Neural cell (in vitro differentiated cells): ENCODE measurements at regions not wholly inside any gene's neighbourhood (a gene's known extent, or its start where the extent isn't known, plus 50 kb on each side); places are given as distances from the start of the nearest gene placed in this dataset.

Experiments
- H2AFZ ChIP-seq: fragments of 200-600, 300-800 bp; sonication (generic), shearing (Covaris generic); 2 replicates; pipeline ENCODE4 v1.6.0; 2014; ENCODE audit warnings: low read depth, mild to moderate bottlenecking, antibody characterized with exemption, low read length, moderate library complexity
- H3F3A ChIP-seq: fragments of 200-600 bp; shearing (Covaris generic); 2 replicates; pipeline ENCODE4 v1.6.1; 2016; ENCODE audit warnings: mild to moderate bottlenecking, moderate library complexity, mixed read lengths, antibody characterized with exemption, low read length; ENCODE audit not compliant: insufficient read depth, poor library complexity, severe bottlenecking
- H3K27ac ChIP-seq: fragments of 200-600, 300-800 bp; sonication (generic), shearing (Covaris generic); 2 replicates; pipeline ENCODE4 v1.5.1; 2014; ENCODE audit warnings: mild to moderate bottlenecking, low read length, moderate library complexity
- H3K27me3 ChIP-seq: fragments of 300-800, 200-600 bp; sonication (generic), shearing (Covaris generic); 2 replicates; pipeline ENCODE4 v1.6.0; 2014; ENCODE audit warnings: mild to moderate bottlenecking, low read depth, low read length, moderate library complexity; ENCODE audit not compliant: insufficient read depth
- H3K36me3 ChIP-seq: fragments of 300-800, 200-600 bp; sonication (generic), shearing (Covaris generic); 2 replicates; pipeline ENCODE4 v1.5.1; 2014; ENCODE audit warnings: mild to moderate bottlenecking, antibody characterized with exemption, low read length, moderate library complexity; ENCODE audit not compliant: insufficient read depth
- H3K4me2 ChIP-seq: fragments of 300-800, 200-600 bp; sonication (generic), shearing (Covaris generic); 2 replicates; pipeline ENCODE4 v1.6.0; 2014; ENCODE audit warnings: mild to moderate bottlenecking, low read length
- H3K4me3 ChIP-seq: fragments of 300-800, 200-600 bp; sonication (generic), shearing (Covaris generic); 2 replicates; pipeline ENCODE4 v1.5.1; 2014; ENCODE audit warnings: mild to moderate bottlenecking, low read length, moderate library complexity
- H3K79me2 ChIP-seq: fragments of 200-600 bp; shearing (Covaris generic); replicated peaks from 2 replicates; pipeline ENCODE4 v1.6.0; 2014; ENCODE audit warnings: mild to moderate bottlenecking, low read length, moderate library complexity; ENCODE audit not compliant: insufficient read depth
- H3K9ac ChIP-seq: fragments of 300-800, 200-600 bp; sonication (generic), shearing (Covaris generic); 2 replicates; pipeline ENCODE4 v1.6.1; 2016; ENCODE audit warnings: mild to moderate bottlenecking, low read length, mixed read lengths
- H3K9me2 ChIP-seq: fragments of 200-600 bp; shearing (Covaris generic); 2 replicates; pipeline ENCODE4 v1.6.1; 2016; ENCODE audit warnings: mild to moderate bottlenecking, low read length, mixed read lengths; ENCODE audit not compliant: insufficient read depth
- H3K9me3 ChIP-seq: fragments of 200-600, 300-800 bp; sonication (generic), shearing (Covaris generic); 2 replicates; pipeline ENCODE4 v1.6.1; 2016; ENCODE audit warnings: mild to moderate bottlenecking, mixed run types, low read length, moderate library complexity, mixed read lengths
- H4K20me1 ChIP-seq: fragments of 200-600 bp; shearing (Covaris generic); 2 replicates; pipeline ENCODE4 v1.6.1; 2016; ENCODE audit warnings: mild to moderate bottlenecking, mixed run types; ENCODE audit not compliant: insufficient read depth
- EP300 ChIP-seq: fragments of 450-650 bp; conservative IDR thresholded peaks from 2 replicates; pipeline ENCODE4 v1.6.1; 2014; ENCODE audit warnings: antibody characterized with exemption, mild to moderate bottlenecking, moderate library complexity; ENCODE audit not compliant: poor library complexity, severe bottlenecking
- EZH2 ChIP-seq: fragments of 200-600, 300-800 bp; shearing (Covaris generic), sonication (generic); IDR thresholded peaks from 2 replicates; pipeline ENCODE4 v1.6.1; 2014; ENCODE audit warnings: antibody characterized with exemption, low read length, borderline replicate concordance, mild to moderate bottlenecking; ENCODE audit not compliant: insufficient read depth, poor library complexity, severe bottlenecking
- MXI1 ChIP-seq: fragments of 450-650 bp; conservative IDR thresholded peaks from 2 replicates; pipeline ENCODE4 v1.6.1; 2014; ENCODE audit warnings: antibody characterized with exemption, mild to moderate bottlenecking; ENCODE audit not compliant: poor library complexity, severe bottlenecking
- POLR2AphosphoS5 ChIP-seq: IDR thresholded peaks from 2 replicates; pipeline ENCODE4 v1.6.1; 2012
- RAD21 ChIP-seq: fragments of 450-650 bp; conservative IDR thresholded peaks from 2 replicates; pipeline ENCODE4 v1.6.1; 2014; ENCODE audit warnings: antibody characterized with exemption, mild to moderate bottlenecking, moderate library complexity
- SMC3 ChIP-seq: fragments of 450-650 bp; conservative IDR thresholded peaks from 2 replicates; pipeline ENCODE4 v1.6.1; 2014; ENCODE audit warnings: antibody characterized with exemption, mild to moderate bottlenecking, moderate library complexity; ENCODE audit not compliant: poor library complexity
- TAF1 ChIP-seq: IDR thresholded peaks from 2 replicates; pipeline ENCODE4 v1.6.1; 2012; ENCODE audit warnings: low read depth
- TF ChIP-seq, protein P1 (sequence below): fragments of 450-650 bp; IDR thresholded peaks from 2 replicates; pipeline ENCODE4 v1.5.1; 2014; ENCODE audit warnings: antibody characterized with exemption, mild to moderate bottlenecking, moderate library complexity; ENCODE audit not compliant: poor library complexity, severe bottlenecking
- TF ChIP-seq, protein P2 (sequence below): IDR thresholded peaks from 2 replicates; pipeline ENCODE4 v1.6.1; 2012; ENCODE audit warnings: borderline replicate concordance

DNA sequence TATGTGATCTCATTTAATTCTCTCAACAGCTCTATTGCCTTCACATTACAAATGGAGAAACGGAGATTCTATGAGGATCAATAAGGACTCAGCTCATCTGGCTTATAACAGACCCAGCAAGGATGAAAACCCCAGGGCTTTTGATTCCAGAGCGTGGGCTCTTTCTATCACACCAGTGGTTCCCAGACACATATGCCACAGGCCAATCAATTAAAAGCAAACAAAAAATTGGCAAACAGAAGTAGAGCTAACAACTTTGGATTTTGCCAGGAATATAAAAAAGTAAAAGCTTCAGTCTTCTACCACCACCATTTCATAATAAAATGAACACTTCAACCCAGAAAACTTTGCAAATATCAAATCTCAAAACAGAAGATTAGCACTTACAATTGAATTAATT is 71.1 kb upstream of the FAT3 start:
- no peak overlapping the region for H3K4me2 ChIP-seq

DNA sequence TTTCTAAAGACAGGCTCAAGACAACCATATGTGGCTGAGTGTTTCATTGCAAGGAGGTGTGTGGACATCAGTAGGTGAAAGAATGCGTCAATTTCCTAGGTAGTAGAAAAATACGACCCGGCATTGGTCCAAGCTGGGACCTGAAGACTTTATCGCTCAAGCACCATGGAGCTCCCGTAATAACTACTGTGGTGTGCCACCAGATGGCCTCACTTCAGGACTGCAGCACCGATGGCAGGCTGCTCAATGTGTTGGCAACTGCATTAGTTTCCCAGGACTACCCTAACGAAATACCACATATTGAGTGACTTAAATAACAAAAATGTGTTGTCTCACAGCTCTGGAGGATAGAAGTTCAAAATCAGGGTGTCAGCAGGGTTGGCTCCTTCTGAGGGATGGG is 72.4 kb upstream of the FAT3 start:
- Histone ChIP-seq H3K79me2 (no peaks in the 10 kb centered on the region), H3F3A (no peaks in the 10 kb centered on the region), H3K4me3 (no peak overlapping the region), H3K4me2 (no peak overlapping the region), H3K9me3 (no peaks in the 10 kb centered on the region), H3K27ac (no peak overlapping the region), H3K9ac (no peak overlapping the region), H4K20me1 (no peaks in the 10 kb centered on the region), H3K27me3 (no peaks in the 10 kb centered on the region), H3K9me2 (no peaks in the 10 kb centered on the region), H3K36me3 (no peaks in the 10 kb centered on the region), H2AFZ (no peak overlapping the region)
- no peak for TF ChIP-seq EZH2
- TF ChIP-seq POLR2AphosphoS5 = no peak
- no peak for TF ChIP-seq SMC3

More for the DNA sequence above, 71.1 kb upstream of the FAT3 start:
- Histone ChIP-seq H3K27ac (no peak overlapping the region), H2AFZ (no peak overlapping the region), H3K9me3 (no peaks in the 10 kb centered on the region), H3K9me2 (no peaks in the 10 kb centered on the region), H3K36me3 (no peaks in the 10 kb centered on the region), H3K27me3 (no peaks in the 10 kb centered on the region), H3F3A (no peaks in the 10 kb centered on the region), H4K20me1 (no peaks in the 10 kb centered on the region), H3K4me3 (no peak overlapping the region), H3K79me2 (no peaks in the 10 kb centered on the region), H3K9ac (no peak overlapping the region)
- TF ChIP-seq, protein P1, sequence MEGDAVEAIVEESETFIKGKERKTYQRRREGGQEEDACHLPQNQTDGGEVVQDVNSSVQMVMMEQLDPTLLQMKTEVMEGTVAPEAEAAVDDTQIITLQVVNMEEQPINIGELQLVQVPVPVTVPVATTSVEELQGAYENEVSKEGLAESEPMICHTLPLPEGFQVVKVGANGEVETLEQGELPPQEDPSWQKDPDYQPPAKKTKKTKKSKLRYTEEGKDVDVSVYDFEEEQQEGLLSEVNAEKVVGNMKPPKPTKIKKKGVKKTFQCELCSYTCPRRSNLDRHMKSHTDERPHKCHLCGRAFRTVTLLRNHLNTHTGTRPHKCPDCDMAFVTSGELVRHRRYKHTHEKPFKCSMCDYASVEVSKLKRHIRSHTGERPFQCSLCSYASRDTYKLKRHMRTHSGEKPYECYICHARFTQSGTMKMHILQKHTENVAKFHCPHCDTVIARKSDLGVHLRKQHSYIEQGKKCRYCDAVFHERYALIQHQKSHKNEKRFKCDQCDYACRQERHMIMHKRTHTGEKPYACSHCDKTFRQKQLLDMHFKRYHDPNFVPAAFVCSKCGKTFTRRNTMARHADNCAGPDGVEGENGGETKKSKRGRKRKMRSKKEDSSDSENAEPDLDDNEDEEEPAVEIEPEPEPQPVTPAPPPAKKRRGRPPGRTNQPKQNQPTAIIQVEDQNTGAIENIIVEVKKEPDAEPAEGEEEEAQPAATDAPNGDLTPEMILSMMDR = no peak
- TF ChIP-seq POLR2AphosphoS5 = no peak
- TF ChIP-seq TAF1 = no peak
- no peak for TF ChIP-seq SMC3
- TF ChIP-seq, protein P2, sequence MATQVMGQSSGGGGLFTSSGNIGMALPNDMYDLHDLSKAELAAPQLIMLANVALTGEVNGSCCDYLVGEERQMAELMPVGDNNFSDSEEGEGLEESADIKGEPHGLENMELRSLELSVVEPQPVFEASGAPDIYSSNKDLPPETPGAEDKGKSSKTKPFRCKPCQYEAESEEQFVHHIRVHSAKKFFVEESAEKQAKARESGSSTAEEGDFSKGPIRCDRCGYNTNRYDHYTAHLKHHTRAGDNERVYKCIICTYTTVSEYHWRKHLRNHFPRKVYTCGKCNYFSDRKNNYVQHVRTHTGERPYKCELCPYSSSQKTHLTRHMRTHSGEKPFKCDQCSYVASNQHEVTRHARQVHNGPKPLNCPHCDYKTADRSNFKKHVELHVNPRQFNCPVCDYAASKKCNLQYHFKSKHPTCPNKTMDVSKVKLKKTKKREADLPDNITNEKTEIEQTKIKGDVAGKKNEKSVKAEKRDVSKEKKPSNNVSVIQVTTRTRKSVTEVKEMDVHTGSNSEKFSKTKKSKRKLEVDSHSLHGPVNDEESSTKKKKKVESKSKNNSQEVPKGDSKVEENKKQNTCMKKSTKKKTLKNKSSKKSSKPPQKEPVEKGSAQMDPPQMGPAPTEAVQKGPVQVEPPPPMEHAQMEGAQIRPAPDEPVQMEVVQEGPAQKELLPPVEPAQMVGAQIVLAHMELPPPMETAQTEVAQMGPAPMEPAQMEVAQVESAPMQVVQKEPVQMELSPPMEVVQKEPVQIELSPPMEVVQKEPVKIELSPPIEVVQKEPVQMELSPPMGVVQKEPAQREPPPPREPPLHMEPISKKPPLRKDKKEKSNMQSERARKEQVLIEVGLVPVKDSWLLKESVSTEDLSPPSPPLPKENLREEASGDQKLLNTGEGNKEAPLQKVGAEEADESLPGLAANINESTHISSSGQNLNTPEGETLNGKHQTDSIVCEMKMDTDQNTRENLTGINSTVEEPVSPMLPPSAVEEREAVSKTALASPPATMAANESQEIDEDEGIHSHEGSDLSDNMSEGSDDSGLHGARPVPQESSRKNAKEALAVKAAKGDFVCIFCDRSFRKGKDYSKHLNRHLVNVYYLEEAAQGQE = no peak
- no peak for TF ChIP-seq EZH2
- no peak for TF ChIP-seq RAD21
- no peak for TF ChIP-seq MXI1
- no peak for TF ChIP-seq EP300

- Histone ChIP-seq H3K79me2 (no peaks in the 10 kb centered on the region), H3K9me2 (no peaks in the 10 kb centered on the region), H3K9ac (no peak overlapping the region), H3K4me2 (no peak overlapping the region), H2AFZ (no peak overlapping the region), H3K9me3 (no peaks in the 10 kb centered on the region), H3K36me3 (no peaks in the 10 kb centered on the region), H3K27ac (no peak overlapping the region), H3F3A (no peaks in the 10 kb centered on the region), H3K27me3 (no peaks in the 10 kb centered on the region), H4K20me1 (no peaks in the 10 kb centered on the region), H3K4me3 (no peak overlapping the region)
- TF ChIP-seq TAF1 = no peak
- TF ChIP-seq SMC3 = no peak
Observed at GRCh38 chr11:92149996-92150395, 74.6 kb upstream of the FAT3 start.
